ENCODE measurements at regions not wholly inside any gene's neighbourhood (a gene's known extent, or its start where the extent isn't known, plus 50 kb on each side); places are given as distances from the start of the nearest gene placed in this dataset.

- Mint-ChIP-seq H3K4me3 (ENCODE audit: unreplicated experiment) (no peak overlapping the region), H3K27me3 (ENCODE audit: insufficient read depth, unreplicated experiment) (no peaks in the 10 kb centered on the region), H3K27ac (ENCODE audit: low read depth, unreplicated experiment) (no peak overlapping the region), H3K36me3 (ENCODE audit: insufficient read depth, unreplicated experiment) (no peaks in the 10 kb centered on the region), H3K4me1 (ENCODE audit: insufficient read depth, unreplicated experiment) (peaks cover 8% of the 10 kb centered on the region), H3K9me3 (ENCODE audit: unreplicated experiment) (no peaks in the 10 kb centered on the region)
- intact Hi-C loops (cut with micrococcal nuclease), result loop anchor here (10.0 kb wide), 2 partner anchors 245 to 355 kb away; partner anchors contain the start of gene ZC3H12C
- CTCF ChIA-PET, result interaction anchor here (0.7 to 10.4 kb wide), 4 partner anchors 12 to 280 kb away, joined by 3 to 116 read pairs (median 4); no protein-coding TSS in a partner anchor
- no TSS peak for BruUV-seq (replicated peaks)
- DNase-seq (ENCODE audit: unreplicated experiment), result no peak
- POLR2A ChIA-PET, result interaction anchor here (0.6 to 3.6 kb wide), 4 partner anchors 91 to 1152 kb away, joined by 3 to 14 read pairs (median 4); no protein-coding TSS in a partner anchor
- no peak for TF ChIP-seq CTCF (IDR thresholded peaks at IDR 0.05; ENCODE audit: unreplicated experiment)
Observed at GRCh38 chr11:109849946-109850345, 243.2 kb upstream of the ZC3H12C start.

- no TSS peak for BruUV-seq (replicated peaks)
- no peak overlapping the region for H3K4me3 Mint-ChIP-seq (ENCODE audit: unreplicated experiment)
- H3K9me3 Mint-ChIP-seq (ENCODE audit: unreplicated experiment), result no peaks in the 10 kb centered on the region
- no peaks in the 10 kb centered on the region for H3K27me3 Mint-ChIP-seq (ENCODE audit: insufficient read depth, unreplicated experiment)
- peaks cover 8% of the 10 kb centered on the region for H3K4me1 Mint-ChIP-seq (ENCODE audit: insufficient read depth, unreplicated experiment)
- peak overlapping the region; percentile 58 for H3K27ac Mint-ChIP-seq (ENCODE audit: low read depth, unreplicated experiment)
- ChIA-PET POLR2A (interaction anchor here (2.3 to 3.6 kb wide), 2 partner anchors 88 to 1154 kb away, joined by 14 to 19 read pairs; no protein-coding TSS in a partner anchor), CTCF (interaction anchor here (0.9 to 10.4 kb wide), 10 partner anchors 8 to 1154 kb away, joined by 3 to 116 read pairs (median 4); no protein-coding TSS in a partner anchor)
- no peak for TF ChIP-seq CTCF (IDR thresholded peaks at IDR 0.05; ENCODE audit: unreplicated experiment)
- intact Hi-C loops (cut with micrococcal nuclease), result loop anchor here (2.0 to 10.0 kb wide), 4 partner anchors 243 to 1153 kb away; partner anchors contain the start of gene ZC3H12C
- DNase-seq (ENCODE audit: unreplicated experiment), result peak; percentile 37
- no peaks in the 10 kb centered on the region for H3K36me3 Mint-ChIP-seq (ENCODE audit: insufficient read depth, unreplicated experiment)
Observed at GRCh38 chr11:109851780-109852390, 241.3 kb upstream of the ZC3H12C start.

GRCh38 chr11:109853156-109853776 lies 239.9 kb upstream of the ZC3H12C start:
- Mint-ChIP-seq H3K9me3 (ENCODE audit: unreplicated experiment) (no peaks in the 10 kb centered on the region), H3K27me3 (ENCODE audit: insufficient read depth, unreplicated experiment) (no peaks in the 10 kb centered on the region), H3K4me3 (ENCODE audit: unreplicated experiment) (no peak overlapping the region), H3K36me3 (ENCODE audit: insufficient read depth, unreplicated experiment) (no peaks in the 10 kb centered on the region), H3K4me1 (ENCODE audit: insufficient read depth, unreplicated experiment) (peaks cover 8% of the 10 kb centered on the region), H3K27ac (ENCODE audit: low read depth, unreplicated experiment) (no peak overlapping the region)
- intact Hi-C loops (cut with micrococcal nuclease), result loop anchor here (1.0 to 10.0 kb wide), 6 partner anchors 86 to 1154 kb away; partner anchors contain the start of gene ZC3H12C
- ChIA-PET POLR2A (interaction anchor here (0.6 to 3.6 kb wide), 4 partner anchors 11 to 1155 kb away, joined by 3 to 14 read pairs (median 4); no protein-coding TSS in a partner anchor), CTCF (interaction anchor here (0.5 to 10.4 kb wide), 14 partner anchors 12 to 1094 kb away, joined by 3 to 116 read pairs (median 3); no protein-coding TSS in a partner anchor)
- TF ChIP-seq CTCF (IDR thresholded peaks at IDR 0.05; ENCODE audit: unreplicated experiment), result peak; percentile 63
- peak; percentile 73 for DNase-seq (ENCODE audit: unreplicated experiment)
- BruUV-seq (replicated peaks), result no TSS peak

DNA sequence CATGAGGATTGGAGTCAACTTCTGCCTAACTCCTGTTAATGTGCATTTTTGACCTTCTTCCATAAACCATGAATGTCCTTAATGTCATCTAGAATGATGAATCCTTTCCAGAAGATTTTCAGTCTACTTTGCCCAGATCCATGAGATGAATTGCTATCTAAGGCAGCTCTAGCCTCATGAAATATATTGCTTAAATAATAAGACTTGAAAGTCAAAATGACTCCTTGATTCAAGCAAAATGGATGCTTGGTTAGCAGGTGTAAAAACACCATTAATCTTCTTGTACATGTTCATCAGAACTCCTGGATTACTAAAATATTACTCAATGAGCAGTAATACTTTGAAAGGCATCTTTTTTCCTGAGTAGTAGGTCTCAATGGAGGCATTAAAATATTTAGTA lies 238.5 kb upstream of the ZC3H12C start:
- ChIA-PET POLR2A (interaction anchor here (1.4 to 1.5 kb wide), 2 partner anchors 85 to 86 kb away, joined by 3 to 6 read pairs; no protein-coding TSS in a partner anchor), CTCF (interaction anchor here (0.7 to 10.4 kb wide), 2 partner anchors 71 to 85 kb away, joined by 4 to 116 read pairs; no protein-coding TSS in a partner anchor)
- DNase-seq (ENCODE audit: unreplicated experiment), result no peak
- H3K27me3 Mint-ChIP-seq (ENCODE audit: insufficient read depth, unreplicated experiment), result no peaks in the 10 kb centered on the region
- no peak overlapping the region for H3K4me3 Mint-ChIP-seq (ENCODE audit: unreplicated experiment)
- H3K36me3 Mint-ChIP-seq (ENCODE audit: insufficient read depth, unreplicated experiment), result no peaks in the 10 kb centered on the region
- no peak for TF ChIP-seq CTCF (IDR thresholded peaks at IDR 0.05; ENCODE audit: unreplicated experiment)
- no peaks in the 10 kb centered on the region for H3K9me3 Mint-ChIP-seq (ENCODE audit: unreplicated experiment)
- intact Hi-C loops (cut with micrococcal nuclease), result loop anchor here (10.0 kb wide), 2 partner anchors 240 to 350 kb away; partner anchors contain the start of gene ZC3H12C
- no peak overlapping the region for H3K27ac Mint-ChIP-seq (ENCODE audit: low read depth, unreplicated experiment)
- H3K4me1 Mint-ChIP-seq (ENCODE audit: insufficient read depth, unreplicated experiment), result peaks cover 8% of the 10 kb centered on the region
- no TSS peak for BruUV-seq (replicated peaks)
